OCI-LY1 (cell line): ENCODE measurements at regions not wholly inside any gene's neighbourhood (a gene's known extent, or its start where the extent isn't known, plus 50 kb on each side); places are given as distances from the start of the nearest gene placed in this dataset.

ENCODE experiments used
- CTCF ChIP-seq: fragments of 200-600 bp; sonication (generic), shearing (Covaris generic); IDR thresholded peaks from 2 replicates; pipeline ENCODE4 v1.5.1; 2017; ENCODE audit warnings: mild to moderate bottlenecking, antibody characterized with exemption, low read length, moderate library complexity, mixed read lengths
- EZH2 ChIP-seq: fragments of 200-600 bp; sonication (generic), shearing (Covaris generic); IDR thresholded peaks from 2 replicates; pipeline ENCODE4 v1.8.0; 2017; ENCODE audit warnings: borderline replicate concordance, mixed run types, mild to moderate bottlenecking, antibody characterized with exemption, low read length, moderate library complexity, mixed read lengths

GRCh38 chr4:133483600-133484246, 334.6 kb downstream of the PCDH10 start:
- TF ChIP-seq CTCF (peak; percentile 41; the same call in 1 of the 2 replicates), EZH2 (no peak)
